ENCODE measurements at regions not wholly inside any gene's neighbourhood (a gene's known extent, or its start where the extent isn't known, plus 50 kb on each side); places are given as distances from the start of the nearest gene placed in this dataset.

- TF ChIP-seq, protein P1, sequence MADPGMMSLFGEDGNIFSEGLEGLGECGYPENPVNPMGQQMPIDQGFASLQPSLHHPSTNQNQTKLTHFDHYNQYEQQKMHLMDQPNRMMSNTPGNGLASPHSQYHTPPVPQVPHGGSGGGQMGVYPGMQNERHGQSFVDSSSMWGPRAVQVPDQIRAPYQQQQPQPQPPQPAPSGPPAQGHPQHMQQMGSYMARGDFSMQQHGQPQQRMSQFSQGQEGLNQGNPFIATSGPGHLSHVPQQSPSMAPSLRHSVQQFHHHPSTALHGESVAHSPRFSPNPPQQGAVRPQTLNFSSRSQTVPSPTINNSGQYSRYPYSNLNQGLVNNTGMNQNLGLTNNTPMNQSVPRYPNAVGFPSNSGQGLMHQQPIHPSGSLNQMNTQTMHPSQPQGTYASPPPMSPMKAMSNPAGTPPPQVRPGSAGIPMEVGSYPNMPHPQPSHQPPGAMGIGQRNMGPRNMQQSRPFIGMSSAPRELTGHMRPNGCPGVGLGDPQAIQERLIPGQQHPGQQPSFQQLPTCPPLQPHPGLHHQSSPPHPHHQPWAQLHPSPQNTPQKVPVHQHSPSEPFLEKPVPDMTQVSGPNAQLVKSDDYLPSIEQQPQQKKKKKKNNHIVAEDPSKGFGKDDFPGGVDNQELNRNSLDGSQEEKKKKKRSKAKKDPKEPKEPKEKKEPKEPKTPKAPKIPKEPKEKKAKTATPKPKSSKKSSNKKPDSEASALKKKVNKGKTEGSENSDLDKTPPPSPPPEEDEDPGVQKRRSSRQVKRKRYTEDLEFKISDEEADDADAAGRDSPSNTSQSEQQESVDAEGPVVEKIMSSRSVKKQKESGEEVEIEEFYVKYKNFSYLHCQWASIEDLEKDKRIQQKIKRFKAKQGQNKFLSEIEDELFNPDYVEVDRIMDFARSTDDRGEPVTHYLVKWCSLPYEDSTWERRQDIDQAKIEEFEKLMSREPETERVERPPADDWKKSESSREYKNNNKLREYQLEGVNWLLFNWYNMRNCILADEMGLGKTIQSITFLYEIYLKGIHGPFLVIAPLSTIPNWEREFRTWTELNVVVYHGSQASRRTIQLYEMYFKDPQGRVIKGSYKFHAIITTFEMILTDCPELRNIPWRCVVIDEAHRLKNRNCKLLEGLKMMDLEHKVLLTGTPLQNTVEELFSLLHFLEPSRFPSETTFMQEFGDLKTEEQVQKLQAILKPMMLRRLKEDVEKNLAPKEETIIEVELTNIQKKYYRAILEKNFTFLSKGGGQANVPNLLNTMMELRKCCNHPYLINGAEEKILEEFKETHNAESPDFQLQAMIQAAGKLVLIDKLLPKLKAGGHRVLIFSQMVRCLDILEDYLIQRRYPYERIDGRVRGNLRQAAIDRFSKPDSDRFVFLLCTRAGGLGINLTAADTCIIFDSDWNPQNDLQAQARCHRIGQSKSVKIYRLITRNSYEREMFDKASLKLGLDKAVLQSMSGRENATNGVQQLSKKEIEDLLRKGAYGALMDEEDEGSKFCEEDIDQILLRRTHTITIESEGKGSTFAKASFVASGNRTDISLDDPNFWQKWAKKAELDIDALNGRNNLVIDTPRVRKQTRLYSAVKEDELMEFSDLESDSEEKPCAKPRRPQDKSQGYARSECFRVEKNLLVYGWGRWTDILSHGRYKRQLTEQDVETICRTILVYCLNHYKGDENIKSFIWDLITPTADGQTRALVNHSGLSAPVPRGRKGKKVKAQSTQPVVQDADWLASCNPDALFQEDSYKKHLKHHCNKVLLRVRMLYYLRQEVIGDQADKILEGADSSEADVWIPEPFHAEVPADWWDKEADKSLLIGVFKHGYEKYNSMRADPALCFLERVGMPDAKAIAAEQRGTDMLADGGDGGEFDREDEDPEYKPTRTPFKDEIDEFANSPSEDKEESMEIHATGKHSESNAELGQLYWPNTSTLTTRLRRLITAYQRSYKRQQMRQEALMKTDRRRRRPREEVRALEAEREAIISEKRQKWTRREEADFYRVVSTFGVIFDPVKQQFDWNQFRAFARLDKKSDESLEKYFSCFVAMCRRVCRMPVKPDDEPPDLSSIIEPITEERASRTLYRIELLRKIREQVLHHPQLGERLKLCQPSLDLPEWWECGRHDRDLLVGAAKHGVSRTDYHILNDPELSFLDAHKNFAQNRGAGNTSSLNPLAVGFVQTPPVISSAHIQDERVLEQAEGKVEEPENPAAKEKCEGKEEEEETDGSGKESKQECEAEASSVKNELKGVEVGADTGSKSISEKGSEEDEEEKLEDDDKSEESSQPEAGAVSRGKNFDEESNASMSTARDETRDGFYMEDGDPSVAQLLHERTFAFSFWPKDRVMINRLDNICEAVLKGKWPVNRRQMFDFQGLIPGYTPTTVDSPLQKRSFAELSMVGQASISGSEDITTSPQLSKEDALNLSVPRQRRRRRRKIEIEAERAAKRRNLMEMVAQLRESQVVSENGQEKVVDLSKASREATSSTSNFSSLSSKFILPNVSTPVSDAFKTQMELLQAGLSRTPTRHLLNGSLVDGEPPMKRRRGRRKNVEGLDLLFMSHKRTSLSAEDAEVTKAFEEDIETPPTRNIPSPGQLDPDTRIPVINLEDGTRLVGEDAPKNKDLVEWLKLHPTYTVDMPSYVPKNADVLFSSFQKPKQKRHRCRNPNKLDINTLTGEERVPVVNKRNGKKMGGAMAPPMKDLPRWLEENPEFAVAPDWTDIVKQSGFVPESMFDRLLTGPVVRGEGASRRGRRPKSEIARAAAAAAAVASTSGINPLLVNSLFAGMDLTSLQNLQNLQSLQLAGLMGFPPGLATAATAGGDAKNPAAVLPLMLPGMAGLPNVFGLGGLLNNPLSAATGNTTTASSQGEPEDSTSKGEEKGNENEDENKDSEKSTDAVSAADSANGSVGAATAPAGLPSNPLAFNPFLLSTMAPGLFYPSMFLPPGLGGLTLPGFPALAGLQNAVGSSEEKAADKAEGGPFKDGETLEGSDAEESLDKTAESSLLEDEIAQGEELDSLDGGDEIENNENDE (IDR thresholded peaks at IDR 0.05; ENCODE audit: insufficient replicate concordance, low read length): no peak
- TF ChIP-seq SRF (IDR thresholded peaks at IDR 0.05; ENCODE audit: low read depth, low read length): no peak
- TF ChIP-seq GTF2F1 (IDR thresholded peaks at IDR 0.05; ENCODE audit: borderline replicate concordance, low read depth, low read length): no peak
- no peak for TF ChIP-seq SAP30 (IDR thresholded peaks at IDR 0.05; ENCODE audit: insufficient read depth, insufficient replicate concordance, low read length)
- no peak for TF ChIP-seq KDM5A (IDR thresholded peaks at IDR 0.05; ENCODE audit: low read length)
Observed at GRCh38 chr15:38944536-38944935, 379.9 kb upstream of the RASGRP1 start (continued).
